GM12875 (cell line): ENCODE measurements at regions not wholly inside any gene's neighbourhood (a gene's known extent, or its start where the extent isn't known, plus 50 kb on each side); places are given as distances from the start of the nearest gene placed in this dataset.
"Not testable (repeated sequence)": the region's sequence is repeated elsewhere in the genome, so short reads cannot be mapped to it uniquely, and the experiment has no call there.

Experiments used
- H3K4me3 ChIP-seq: one replicate; pipeline ENCODE4 v1.5.1; 2011; ENCODE audit warnings: low read depth, low read length, control low read depth
- TF ChIP-seq, protein P1 (sequence below): IDR thresholded peaks from 2 replicates; pipeline ENCODE4 v1.5.1; 2011; ENCODE audit warnings: low read depth, mild to moderate bottlenecking, control low read depth, inconsistent platforms, low read length, moderate library complexity, borderline replicate concordance; ENCODE audit not compliant: insufficient read depth

DNA sequence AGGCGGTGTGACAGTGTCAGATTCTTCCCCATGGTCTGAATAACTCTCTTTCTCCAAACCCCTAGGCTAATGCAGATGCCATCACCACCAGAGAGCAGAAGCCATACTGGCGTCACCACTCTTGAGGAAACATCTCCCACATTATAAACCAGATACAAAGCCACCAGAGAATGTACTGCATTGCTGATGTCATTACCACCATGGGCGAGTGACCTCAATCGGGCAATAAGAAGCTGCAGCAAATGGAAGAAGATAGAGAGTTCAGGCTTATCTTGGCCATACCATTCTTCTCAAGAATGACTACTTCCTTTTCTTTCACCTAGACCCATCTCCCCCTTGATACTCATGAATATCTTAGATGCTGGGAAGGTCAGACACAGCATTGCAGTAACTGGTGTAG, 1157.2 kb downstream of the TMEM121 start:
- H3K4me3 ChIP-seq = no peak overlapping the region
- TF ChIP-seq, protein P1, sequence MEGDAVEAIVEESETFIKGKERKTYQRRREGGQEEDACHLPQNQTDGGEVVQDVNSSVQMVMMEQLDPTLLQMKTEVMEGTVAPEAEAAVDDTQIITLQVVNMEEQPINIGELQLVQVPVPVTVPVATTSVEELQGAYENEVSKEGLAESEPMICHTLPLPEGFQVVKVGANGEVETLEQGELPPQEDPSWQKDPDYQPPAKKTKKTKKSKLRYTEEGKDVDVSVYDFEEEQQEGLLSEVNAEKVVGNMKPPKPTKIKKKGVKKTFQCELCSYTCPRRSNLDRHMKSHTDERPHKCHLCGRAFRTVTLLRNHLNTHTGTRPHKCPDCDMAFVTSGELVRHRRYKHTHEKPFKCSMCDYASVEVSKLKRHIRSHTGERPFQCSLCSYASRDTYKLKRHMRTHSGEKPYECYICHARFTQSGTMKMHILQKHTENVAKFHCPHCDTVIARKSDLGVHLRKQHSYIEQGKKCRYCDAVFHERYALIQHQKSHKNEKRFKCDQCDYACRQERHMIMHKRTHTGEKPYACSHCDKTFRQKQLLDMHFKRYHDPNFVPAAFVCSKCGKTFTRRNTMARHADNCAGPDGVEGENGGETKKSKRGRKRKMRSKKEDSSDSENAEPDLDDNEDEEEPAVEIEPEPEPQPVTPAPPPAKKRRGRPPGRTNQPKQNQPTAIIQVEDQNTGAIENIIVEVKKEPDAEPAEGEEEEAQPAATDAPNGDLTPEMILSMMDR = no peak

DNA sequence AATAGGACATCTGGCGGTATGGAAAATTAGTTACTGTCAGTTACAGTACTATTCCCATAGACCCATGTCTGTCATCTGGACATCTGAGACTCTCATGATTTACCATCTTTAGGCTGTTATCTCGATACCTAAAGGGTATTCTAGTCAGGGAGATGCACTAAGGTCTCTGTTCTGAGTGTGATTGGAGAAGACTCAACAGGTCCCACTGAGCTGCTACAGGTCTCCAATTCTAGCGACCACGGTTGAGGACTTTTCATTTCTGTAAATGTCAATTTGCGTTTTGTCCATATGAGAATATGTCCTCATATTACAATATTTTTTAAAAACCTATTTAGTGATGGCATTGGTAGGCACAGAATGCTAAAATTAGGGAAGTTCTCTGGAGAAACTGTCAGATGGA, 1160.2 kb downstream of the TMEM121 start:
- H3K4me3 ChIP-seq = no peak overlapping the region
- TF ChIP-seq, protein P1 = no peak

- H3K4me3 ChIP-seq = no peak overlapping the region
- TF ChIP-seq, protein P1 = no peak
These were observed 1164.0 kb downstream of the TMEM121 start for GRCh38 chr14:106690333-106690891.

DNA sequence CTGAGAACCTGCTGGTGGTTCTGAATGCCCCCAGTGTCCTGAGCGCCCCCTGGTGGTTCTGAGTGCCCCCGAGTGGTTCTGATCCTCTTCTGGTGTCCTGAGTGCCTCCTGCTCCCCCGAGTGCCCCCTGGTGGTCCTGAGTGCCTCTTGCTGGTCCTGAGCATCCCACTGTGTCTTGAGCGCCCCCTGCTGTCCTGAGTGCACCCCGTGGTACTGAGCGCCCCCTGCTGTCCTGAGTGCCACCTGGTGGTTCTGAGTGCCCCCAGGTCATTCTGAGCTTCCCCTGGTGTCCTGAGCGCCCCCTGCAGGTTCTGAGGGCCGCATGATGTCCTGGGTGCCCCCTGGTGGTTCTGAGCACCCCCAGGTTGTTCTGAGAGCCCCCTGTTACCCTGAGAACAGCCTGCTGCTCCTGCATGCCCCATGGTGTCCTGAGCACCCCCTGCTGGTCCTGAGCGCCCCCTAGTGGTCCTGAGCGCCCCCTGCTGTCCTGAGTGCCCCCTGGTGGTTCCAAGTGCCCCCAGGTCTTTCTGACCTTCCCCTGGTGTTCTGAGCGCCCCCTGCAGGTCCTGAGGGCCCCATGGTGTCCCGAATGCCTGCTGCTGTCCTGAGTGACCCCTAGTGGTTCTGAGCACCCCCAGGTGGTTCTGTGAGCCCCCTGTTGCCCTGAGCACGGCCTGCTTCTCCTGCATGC, 1165.4 kb downstream of the TMEM121 start:
- TF ChIP-seq, protein P1 = peak; percentile 100
- no peak overlapping the region for H3K4me3 ChIP-seq

DNA sequence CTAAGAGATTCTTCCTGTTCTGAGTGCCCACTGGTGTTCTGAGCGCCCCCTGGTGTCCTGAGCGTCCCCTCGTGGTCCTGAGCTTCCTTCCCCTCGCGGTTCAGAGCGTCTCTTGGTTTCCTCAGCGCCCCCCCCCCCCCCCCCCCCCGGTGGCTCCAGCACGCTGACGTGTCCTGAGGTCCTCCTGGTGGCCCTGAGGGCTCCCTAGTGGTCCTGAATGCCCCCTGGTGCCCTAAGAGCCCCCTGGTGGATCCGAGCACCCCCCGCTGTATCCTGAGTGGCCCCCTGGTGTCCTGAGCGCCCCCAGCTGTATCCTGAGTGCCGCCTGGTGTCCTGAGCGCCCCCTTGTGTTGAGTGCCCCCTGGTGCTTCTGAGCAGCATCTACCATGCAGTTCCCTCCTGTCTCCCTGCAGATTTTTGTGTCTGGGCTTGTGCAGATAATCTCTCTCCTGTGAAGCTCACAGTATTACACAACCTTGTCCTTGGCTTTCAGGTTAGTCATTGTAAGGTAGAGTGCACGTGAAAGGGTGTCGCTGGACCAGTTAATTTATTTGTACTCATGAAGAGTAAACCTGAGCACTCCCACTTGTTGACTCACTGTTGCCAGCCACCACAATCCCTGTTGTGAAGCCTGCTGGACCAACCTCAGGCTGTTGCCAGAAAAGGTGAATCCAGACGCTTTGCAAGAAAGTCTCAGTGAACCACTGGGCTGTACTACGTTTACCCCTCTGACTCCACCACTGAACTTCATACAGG, 1168.4 kb downstream of the TMEM121 start:
- H3K4me3 ChIP-seq = peak overlapping the region; percentile 21
- TF ChIP-seq, protein P1 = peak; percentile 92

DNA sequence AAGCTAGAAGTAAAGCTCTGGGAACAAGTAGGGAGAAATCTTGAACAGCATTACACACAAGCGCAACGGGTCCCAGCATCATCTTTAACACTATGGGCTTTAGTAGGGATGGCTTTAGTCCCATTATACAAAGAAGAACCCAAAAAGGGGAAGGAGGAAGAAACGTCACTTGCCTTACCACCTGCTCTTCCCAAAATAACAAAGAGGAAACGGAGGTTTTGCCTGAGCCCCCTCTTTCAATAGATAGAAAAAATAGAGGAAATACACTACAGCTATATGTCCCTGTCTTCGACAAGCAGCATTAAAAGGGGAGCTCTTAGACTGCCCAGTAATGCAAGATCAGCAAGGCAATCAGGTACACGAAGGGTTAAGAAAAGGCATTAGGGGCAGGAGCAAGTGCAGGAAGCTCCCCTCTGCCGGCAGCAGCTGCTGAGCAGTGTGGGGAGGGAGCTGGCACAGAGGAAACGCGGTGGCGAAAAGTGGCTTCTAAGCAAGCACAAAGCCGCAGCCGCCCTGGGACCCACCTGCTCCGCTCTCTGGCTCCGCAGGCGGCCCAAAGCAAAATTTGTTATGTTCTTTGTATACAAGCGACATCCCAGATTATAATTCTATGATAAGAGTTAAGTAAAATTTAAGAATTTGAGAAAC, 1172.4 kb downstream of the TMEM121 start:
- H3K4me3 ChIP-seq = peak overlapping the region; percentile 10

DNA sequence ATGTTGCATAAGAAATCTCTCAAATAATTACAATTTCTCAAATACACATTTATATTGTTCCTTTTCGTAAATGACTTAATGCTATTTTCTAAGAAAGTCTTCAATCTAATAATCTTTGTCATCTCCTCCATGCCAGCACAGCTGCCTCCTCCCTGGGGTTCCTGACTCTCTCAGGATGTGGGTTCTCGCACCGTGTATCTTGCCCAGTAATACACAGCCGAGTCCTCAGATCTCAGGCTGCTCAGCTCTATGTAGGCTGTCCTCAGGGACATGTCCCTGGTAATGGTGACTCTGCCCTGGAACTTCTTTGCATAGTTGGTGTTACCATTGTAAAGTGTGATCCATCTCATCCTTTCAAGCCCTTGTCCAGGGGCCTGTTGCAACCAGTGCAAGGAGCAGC, 1177.3 kb downstream of the TMEM121 start:
- not testable (repeated sequence) for H3K4me3 ChIP-seq
